GM21619 (cell line): ENCODE measurements at regions not wholly inside any gene's neighbourhood (a gene's known extent, or its start where the extent isn't known, plus 50 kb on each side); places are given as distances from the start of the nearest gene placed in this dataset.

Experiments
- ATAC-seq: cut with Tn5 transposase; IDR thresholded peaks from one replicate; pipeline ENCODE4 v1.9.1; 2021; ENCODE audit not compliant: unreplicated experiment

- ATAC-seq, result no peak
Observed at GRCh38 chr6:138004430-138005287, 102.6 kb downstream of the PERP start.

GRCh38 chr6:138005846-138006245 lies 101.4 kb downstream of the PERP start:
- ATAC-seq, result no peak

DNA sequence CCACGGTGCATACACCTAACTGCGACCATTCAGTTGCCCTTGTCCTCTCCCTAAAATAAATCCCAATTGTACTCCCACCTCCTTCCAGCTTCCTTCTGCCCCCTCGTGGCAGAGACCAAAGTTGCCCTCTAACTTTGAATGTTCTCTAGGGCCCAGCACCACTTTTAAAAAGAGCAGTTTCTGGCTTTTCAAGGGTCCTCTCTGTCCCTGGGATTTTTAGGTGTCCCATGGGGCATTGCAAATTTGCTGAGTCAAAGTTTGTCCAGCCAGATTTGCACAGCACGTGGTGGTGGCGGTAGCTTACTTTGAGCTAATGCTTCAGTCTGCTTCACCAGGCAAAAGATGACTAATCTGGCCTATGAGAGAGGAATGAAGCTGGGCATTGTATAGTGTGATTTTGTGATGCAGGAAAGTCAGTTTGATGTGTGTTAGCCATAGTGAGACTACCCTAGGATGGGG lies 100.2 kb downstream of the PERP start:
- ATAC-seq, result no peak

GRCh38 chr6:138008791-138009190 lies 98.4 kb downstream of the PERP start:
- ATAC-seq, result no peak

GRCh38 chr6:138011413-138011812 lies 95.8 kb downstream of the PERP start:
- ATAC-seq, result no peak

GRCh38 chr6:138012682-138013081 lies 94.5 kb downstream of the PERP start:
- no peak for ATAC-seq

DNA sequence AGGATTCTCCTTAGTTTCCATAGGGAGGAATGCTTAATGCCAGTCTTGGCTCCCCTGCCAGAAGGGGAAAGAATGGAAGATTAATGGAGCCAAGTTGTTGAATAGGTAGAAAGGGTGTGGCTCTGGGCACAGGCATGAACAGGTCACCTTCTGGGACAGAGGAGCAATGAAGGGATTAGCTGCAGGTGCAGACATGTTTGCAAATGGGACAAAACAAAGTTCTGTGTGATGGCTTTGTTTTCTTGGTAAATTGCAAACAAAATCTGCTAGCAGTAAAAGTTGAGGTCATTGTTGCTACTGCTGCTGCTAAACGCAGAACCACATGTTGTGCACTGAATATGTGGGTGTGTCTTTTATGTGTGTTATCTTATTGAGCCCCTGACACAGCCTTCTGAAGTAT lies 93.3 kb downstream of the PERP start:
- no peak for ATAC-seq

DNA sequence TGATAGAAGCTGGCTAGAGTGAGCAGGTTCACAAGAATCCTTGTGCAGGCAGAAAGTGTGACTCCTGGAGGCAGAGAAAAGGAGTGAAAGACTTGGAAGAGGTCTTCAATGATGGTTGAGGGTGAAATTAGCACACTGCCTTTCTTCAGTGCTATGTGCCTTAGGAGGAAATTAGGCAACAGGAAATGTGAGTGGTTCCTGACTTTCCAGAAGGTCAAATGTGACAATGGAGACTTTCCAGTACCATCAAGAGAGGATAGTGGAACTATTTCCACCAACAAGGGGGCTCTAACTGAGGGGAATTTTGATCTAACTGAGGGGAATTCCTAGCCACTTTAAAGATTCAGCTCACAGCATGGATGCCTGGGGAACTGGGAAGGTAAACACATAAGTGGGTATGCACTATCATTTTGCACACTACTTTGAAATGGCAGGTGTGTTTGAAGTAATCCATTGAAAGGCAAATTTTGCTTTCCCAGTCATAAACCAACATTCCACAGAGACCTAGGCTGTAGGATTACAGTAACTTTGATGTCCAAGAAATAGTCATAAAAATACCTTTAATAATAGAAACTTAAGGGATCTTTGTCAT lies 90.0 kb downstream of the PERP start:
- ATAC-seq, result no peak

GRCh38 chr6:138018297-138018696 lies 88.9 kb downstream of the PERP start:
- ATAC-seq, result no peak

GRCh38 chr6:138025528-138025978 lies 81.7 kb downstream of the PERP start:
- ATAC-seq, result no peak

DNA sequence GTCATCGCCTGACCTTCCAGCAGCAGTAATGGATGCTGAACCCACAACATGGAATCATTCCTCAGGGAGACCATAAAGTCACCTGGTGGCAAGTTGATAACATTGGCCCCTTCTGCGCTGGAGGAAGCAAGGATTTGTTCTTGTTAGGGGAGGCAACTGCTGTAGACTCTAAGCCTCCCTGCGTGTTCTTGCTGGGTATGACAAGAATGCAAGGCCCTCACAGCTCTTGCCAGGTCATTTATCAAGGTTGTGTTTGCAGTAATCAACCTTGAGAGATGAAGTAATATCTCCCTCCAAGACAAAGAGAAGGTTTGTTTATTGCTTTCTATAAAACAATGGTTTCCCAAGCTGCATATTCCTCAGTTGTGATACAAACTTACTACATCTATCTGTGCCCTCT lies 80.9 kb downstream of the PERP start:
- no peak for ATAC-seq

GRCh38 chr6:138028893-138029292 lies 78.3 kb downstream of the PERP start:
- no peak for ATAC-seq

DNA sequence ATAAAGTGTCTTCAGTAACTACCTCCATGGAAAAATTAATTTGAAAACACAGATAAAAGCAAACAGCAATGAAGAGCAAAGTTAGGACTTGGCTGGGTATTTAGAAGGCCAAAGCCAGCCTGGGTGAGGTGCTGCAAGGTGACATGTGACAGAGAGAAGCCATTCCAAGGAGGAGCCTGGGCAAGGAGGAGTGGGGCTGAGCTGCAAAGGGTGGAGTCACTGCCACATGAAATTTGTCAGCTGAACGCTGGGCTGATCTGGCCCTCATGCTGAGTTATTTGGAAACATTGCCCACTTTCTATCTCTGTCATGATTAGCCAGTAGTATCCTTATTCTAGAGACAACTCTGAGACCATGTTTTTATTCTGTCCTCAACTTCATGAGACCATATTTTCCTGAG lies 76.3 kb downstream of the PERP start:
- no peak for ATAC-seq

- no peak for ATAC-seq
Observed at GRCh38 chr6:138031417-138031816, 75.8 kb downstream of the PERP start.

DNA sequence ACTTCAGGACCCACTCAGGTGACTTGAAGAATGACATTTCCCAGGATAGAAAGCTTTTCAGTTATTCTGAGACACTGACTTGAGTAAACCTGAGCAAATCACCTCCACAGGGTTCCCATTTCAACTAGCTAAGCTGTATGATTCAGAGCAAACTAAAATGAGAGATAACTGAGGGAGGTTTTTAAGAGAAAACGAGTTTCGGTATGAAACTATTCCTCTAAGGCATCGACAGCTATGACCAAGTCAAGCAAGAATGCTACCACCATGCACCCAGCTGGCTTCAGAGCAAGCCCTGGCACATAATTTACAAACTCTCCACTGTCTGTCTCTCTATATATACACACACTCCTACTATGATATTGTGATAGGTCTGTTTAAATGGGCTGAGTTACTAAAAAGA lies 75.4 kb downstream of the PERP start:
- no peak for ATAC-seq

- no peak for ATAC-seq
Observed at GRCh38 chr6:138032571-138032970, 74.6 kb downstream of the PERP start.

GRCh38 chr6:138034229-138034628 lies 73.0 kb downstream of the PERP start:
- no peak for ATAC-seq

DNA sequence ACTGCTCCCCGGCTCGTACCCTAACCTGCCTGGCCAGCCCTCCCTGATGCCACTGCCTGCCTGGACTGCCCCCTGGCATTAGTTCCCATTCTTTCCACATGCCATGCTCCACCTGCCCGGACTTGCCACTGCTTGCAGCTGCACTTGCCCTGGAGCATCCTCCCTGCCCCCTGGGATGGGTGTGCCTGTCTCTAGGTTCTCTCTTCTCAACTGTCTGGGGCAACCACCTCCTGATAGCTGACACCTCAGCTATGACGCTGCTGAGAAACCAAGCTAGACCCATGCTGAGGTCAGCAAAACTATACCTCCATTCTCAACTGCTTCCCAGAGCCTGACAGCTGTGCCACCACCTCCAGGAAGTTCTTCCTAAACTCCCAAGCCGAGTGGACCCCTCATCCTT lies 72.1 kb downstream of the PERP start:
- ATAC-seq, result no peak

GRCh38 chr6:138036111-138036510 lies 71.1 kb downstream of the PERP start:
- ATAC-seq, result no peak

DNA sequence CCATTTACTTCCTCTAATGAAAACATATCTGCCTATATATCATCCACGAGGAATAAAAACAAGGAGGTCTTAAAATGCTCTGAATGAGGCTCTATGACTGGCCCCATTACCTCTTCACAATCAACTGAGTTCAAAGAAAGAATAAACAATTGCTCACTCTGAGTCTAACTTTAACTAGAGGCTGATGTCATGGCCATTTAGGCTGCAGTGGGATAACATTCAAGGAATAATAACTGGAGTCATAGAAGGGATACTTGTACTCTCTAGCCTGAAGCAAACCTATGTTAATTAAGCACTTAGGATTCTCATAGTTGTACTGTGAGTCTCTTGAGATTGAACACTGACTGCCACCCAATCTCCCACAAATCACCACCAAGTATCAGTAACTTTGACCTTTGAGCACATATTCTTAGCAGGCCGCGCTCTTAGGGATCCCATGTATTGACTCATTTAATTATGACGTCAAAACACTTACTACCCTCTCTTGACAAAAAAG lies 70.2 kb downstream of the PERP start:
- ATAC-seq, result no peak

DNA sequence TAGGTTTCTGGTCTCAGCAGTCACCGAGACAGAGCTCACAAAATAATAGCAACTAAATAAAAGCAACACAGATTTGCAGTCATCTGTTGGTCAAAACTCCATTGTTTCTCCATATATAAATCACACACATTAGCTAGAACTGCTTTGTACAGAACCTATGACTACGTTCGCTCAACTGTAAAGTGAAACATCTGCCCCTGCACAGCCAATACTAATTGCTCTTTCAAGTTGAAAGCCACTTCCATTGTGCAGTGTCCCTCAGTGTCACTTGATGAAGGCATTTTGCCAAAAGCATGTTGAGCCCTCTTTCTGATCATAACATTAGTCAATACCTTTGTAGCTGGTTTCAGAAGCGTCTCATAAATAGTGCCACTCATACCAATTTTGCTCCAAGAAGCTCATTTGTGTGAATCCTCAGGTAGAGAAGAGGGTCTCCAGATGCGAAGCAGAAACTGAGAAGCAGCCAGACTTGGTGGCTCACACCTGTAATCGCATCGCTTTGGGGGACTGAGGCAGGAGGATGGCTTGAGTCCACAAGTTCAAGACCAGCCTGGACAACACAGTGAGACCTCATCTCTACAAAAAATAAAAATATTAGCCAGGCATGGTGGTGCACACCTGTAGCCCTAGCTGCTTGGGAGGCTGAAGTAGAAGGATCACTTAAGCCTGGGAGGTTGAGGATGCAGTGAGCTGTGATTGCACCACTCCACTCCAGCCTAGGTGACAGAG lies 68.9 kb downstream of the PERP start:
- no peak for ATAC-seq
